ENCODE measurements at regions not wholly inside any gene's neighbourhood (a gene's known extent, or its start where the extent isn't known, plus 50 kb on each side); places are given as distances from the start of the nearest gene placed in this dataset.

DNA sequence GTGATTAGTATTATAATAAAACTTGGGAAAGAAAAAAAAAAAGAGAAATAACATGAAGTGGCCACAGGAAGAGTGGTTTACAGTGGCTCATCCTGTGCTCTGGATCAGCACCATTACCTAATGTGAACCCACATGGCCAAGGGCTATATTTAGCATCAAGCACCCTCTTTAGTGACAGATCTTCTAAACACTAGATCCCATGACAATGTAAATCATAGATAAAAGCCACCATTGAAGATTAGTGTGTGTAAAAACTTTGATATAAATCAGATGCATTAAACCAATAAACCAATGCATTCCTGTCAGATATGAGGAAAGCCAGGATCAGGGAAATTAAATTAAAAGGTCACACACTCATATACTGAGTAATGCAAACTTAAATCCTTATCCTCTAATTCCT, 400.6 kb upstream of the MAGEB18 start:
- TF ChIP-seq POLR2A (conservative IDR thresholded peaks at IDR 0.05) (no peak), SMAD1 (IDR thresholded peaks at IDR 0.05; ENCODE audit: low read depth, low read length, partially characterized antibody) (no peak), ZNF23 (CRISPR knock-in tag; IDR thresholded peaks at IDR 0.05) (no peak), CTCF (IDR thresholded peaks at IDR 0.05 in 2 of 3, conservative IDR thresholded peaks at IDR 0.05 in 1 of 3; ENCODE audit: insufficient read depth in 2 of 3, low read depth in 1 of 3, low read length in 3 of 3) (no peak), CEBPB (tag; IDR thresholded peaks at IDR 0.05) (no peak), TARDBP (IDR thresholded peaks at IDR 0.05) (no peak), MYNN (IDR thresholded peaks at IDR 0.05) (no peak), MYNN (CRISPR knock-in tag; IDR thresholded peaks at IDR 0.05) (no peak), ETV6 (IDR thresholded peaks at IDR 0.05; ENCODE audit: borderline replicate concordance in 1 of 2, low read depth in 2 of 2, low read length in 1 of 2) (no peak), ETV6 (CRISPR knock-in tag; IDR thresholded peaks at IDR 0.05; ENCODE audit: borderline replicate concordance) (no peak), KDM2B (CRISPR knock-in tag; IDR thresholded peaks at IDR 0.05) (no peak)

All from K562 (cell line).